GM23248 (cell line): ENCODE measurements at regions not wholly inside any gene's neighbourhood (a gene's known extent, or its start where the extent isn't known, plus 50 kb on each side); places are given as distances from the start of the nearest gene placed in this dataset.

Source experiments
- EZH2 ChIP-seq: fragments of 200-600 bp; sonication (generic); IDR thresholded peaks from 2 replicates; pipeline ENCODE4 v1.6.1; 2018; ENCODE audit warnings: antibody characterized with exemption, mild to moderate bottlenecking; ENCODE audit not compliant: insufficient read depth, poor library complexity, severe bottlenecking
- EZH2phosphoT487 ChIP-seq: fragments of 200-600 bp; sonication (generic); IDR thresholded peaks from 2 replicates; pipeline ENCODE4 v1.6.1; 2018; ENCODE audit warnings: antibody characterized with exemption, moderate library complexity, mild to moderate bottlenecking, low read depth; ENCODE audit not compliant: insufficient read depth

DNA sequence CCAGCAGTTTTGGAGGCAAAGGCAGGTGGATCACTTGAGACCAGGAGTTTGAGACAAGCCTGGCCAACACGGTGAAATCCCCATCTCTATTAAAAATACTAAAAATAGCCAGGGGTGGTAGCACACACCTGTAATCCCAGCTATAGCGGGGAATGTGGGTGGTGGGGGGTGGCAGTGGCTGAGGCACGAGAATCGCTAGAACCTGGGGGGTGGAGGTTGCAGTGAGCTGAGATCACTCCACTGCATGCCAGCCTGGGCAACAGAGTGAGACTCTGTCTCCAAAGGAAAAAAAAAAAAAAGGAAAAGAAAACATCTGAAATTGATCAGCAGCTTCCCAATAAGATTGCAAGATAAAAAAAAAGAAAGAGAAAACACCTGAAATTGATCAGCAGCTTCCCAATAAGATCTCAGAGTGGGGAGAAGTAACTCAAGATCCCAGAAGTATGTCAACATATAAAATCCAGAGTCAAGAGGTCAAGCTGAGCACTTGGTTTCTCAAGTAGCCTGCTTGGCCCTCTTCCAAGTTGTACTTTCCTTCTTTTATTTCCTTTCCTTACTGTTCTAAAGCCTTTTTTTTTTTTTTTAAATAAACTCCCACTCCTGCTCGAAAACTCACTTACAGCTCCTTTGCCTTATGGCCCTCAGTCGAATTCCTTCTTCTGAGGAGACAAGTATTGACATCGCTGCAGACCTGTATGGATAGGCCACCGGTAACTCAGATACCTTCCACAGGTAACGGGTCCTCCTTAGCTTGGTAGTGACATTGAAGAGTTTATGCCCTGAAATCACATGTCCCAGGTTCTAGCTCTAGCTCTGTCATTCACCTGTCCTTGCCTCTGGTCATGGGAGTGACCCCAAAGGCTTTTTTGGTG is 368.5 kb upstream of the SYNCRIP start:
- TF ChIP-seq EZH2 = no peak
- no peak for TF ChIP-seq EZH2phosphoT487
